Upper lobe of left lung (tissue), 6 donors: ENCODE measurements at regions not wholly inside any gene's neighbourhood (a gene's known extent, or its start where the extent isn't known, plus 50 kb on each side); places are given as distances from the start of the nearest gene placed in this dataset.

Experiments
- ATAC-seq, 2 donors: fragments of 200-7000 bp; cut with Tn5 transposase; one replicate each; pipeline ENCODE4 v1.9.1; 2022; ENCODE audit warnings: mild to moderate bottlenecking in 2 of 2, moderate library complexity in 2 of 2; ENCODE audit not compliant: low FRiP score in 2 of 2
- DNase-seq, 2 donors: peaks; one replicate each; pipeline ENCODE4 v3.0.0-alpha.2; 2019 to 2020
- H3K27ac ChIP-seq, 4 donors: fragments of 200-600 bp; sonication (generic); one replicate each; pipeline ENCODE4 v1.5.1; 2016 to 2019
- H3K27me3 ChIP-seq, 4 donors: fragments of 200-600 bp; sonication (generic); one replicate each; pipeline ENCODE4 v1.5.1; 2017 to 2019
- H3K36me3 ChIP-seq, 4 donors: fragments of 200-600 bp; sonication (generic); one replicate each; pipeline ENCODE4 v1.5.1; 2016 to 2019
- H3K4me1 ChIP-seq, 4 donors: fragments of 200-600 bp; sonication (generic); one replicate each; pipeline ENCODE4 v1.5.1; 2018 to 2019
- H3K4me3 ChIP-seq, 4 donors: fragments of 200-600 bp; sonication (generic); one replicate each; pipeline ENCODE4 v1.5.1; 2017 to 2019; ENCODE audit warnings: mild to moderate bottlenecking in 2 of 4, moderate library complexity in 1 of 4
- H3K9me3 ChIP-seq, 4 donors: fragments of 200-600 bp; sonication (generic); one replicate each; pipeline ENCODE4 v1.5.1; 2018 to 2019
- EP300 ChIP-seq, 4 donors: sonication (generic); formaldehyde crosslinking; IDR thresholded peaks; one replicate each; pipeline ENCODE4 v1.5.1; 2017; ENCODE audit warnings: antibody characterized with exemption in 4 of 4, control low read depth in 2 of 4
- POLR2A ChIP-seq, 4 donors: fragments of 450-650 bp; IDR thresholded peaks; one replicate each; pipeline ENCODE4 v1.5.1; 2016 to 2017; ENCODE audit warnings: antibody characterized with exemption in 4 of 4, mild to moderate bottlenecking in 2 of 4
- POLR2AphosphoS5 ChIP-seq, 2 donors: sonication (generic); formaldehyde crosslinking; IDR thresholded peaks; one replicate each; pipeline ENCODE4 v1.5.1; 2017; ENCODE audit warnings: antibody characterized with exemption in 2 of 2
- WGBS, 2 donors: methylation state at CpG; one replicate each; pipeline ENCODE4 v1.1.5; 2017 to 2018; 5-methylcytosine and 5-hydroxymethylcytosine counted together
- TF ChIP-seq, protein P1 (sequence below), 6 experiments: fragments of 450-650 bp in 4 of 6; fragments of 200-600 bp in 2 of 6; sonication (generic) in 2 of 6; IDR thresholded peaks; one replicate each; pipeline ENCODE4 v1.5.1; 2016 to 2019; ENCODE audit warnings: antibody characterized with exemption in 6 of 6
- donor health status: DM: no; HTN: no; CAD: no; lungs with moderate emphysema.
- donor health status: DM: no; HTN: yes; CAD: no; lungs with severe emphysema.

DNA sequence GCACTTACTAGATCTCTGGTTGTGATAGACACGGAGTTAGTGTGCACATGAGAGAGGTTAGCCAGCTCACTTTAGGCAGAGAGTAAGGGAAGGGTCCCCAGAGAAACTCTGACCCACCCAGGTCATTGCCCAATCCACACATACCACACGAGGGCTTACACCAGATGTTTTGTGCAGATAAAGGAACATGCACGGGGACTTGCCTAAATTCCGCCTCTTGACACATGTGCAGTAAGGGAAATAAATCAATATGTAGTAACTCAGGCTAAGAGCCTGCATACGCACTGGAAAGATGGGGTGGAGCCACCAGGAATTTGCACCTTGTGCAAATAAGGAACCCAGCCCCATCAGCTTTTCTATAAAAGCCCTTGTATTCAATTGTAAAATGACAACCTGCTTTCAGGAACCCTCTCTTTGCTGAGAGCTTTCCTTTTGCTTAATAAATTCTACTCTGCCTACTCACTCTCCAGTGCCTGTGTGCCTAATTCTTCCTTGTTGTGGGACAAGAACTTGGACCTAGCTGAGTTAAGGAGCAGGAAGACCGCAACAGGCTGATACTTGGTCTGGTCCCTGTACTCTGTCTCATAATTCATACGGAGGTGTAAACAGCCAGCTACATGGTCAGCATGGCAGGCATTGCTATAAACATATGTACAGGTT, 120.2 kb downstream of the EMP1 start:
- 62 to 68% methylated on average over 7 of the region's 7 CpGs for WGBS, 2 donors

DNA sequence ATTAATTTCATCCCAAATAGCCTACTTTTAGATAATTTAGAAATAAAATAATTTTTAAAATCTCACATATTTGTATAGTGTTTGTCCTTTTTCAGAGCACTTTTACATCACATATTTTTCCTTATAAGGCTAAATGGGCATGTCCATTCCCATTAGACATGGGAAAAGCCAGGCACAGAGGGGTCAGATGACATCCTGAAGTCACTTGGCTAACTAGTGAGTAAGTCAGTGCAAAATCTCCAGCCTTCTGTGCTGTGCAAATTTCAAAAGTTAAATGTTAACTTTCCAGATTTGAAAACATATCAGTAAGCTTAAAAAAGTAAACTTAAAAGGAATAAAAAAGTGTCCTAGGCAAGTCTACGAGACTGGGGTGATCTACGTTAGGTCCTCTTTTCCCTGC, 117.4 kb downstream of the EMP1 start:
- Histone ChIP-seq H3K4me3 (no peak overlapping the region), H3K27ac (no peak overlapping the region), H3K36me3 (no peaks in the 10 kb centered on the region), H3K4me1 (no peaks in the 10 kb centered on the region), H3K27me3 (no peaks in the 10 kb centered on the region), H3K9me3 (no peaks in the 10 kb centered on the region)
- TF ChIP-seq POLR2A (IDR thresholded peaks at IDR 0.05) = no peak
- TF ChIP-seq, protein P1, sequence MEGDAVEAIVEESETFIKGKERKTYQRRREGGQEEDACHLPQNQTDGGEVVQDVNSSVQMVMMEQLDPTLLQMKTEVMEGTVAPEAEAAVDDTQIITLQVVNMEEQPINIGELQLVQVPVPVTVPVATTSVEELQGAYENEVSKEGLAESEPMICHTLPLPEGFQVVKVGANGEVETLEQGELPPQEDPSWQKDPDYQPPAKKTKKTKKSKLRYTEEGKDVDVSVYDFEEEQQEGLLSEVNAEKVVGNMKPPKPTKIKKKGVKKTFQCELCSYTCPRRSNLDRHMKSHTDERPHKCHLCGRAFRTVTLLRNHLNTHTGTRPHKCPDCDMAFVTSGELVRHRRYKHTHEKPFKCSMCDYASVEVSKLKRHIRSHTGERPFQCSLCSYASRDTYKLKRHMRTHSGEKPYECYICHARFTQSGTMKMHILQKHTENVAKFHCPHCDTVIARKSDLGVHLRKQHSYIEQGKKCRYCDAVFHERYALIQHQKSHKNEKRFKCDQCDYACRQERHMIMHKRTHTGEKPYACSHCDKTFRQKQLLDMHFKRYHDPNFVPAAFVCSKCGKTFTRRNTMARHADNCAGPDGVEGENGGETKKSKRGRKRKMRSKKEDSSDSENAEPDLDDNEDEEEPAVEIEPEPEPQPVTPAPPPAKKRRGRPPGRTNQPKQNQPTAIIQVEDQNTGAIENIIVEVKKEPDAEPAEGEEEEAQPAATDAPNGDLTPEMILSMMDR (IDR thresholded peaks at IDR 0.05) = no peak
- no peak for TF ChIP-seq POLR2AphosphoS5 (IDR thresholded peaks at IDR 0.05)
- no peak for TF ChIP-seq EP300 (IDR thresholded peaks at IDR 0.05)
- no peak for ATAC-seq
- no peak for DNase-seq
- WGBS, 2 donors = 87 to 92% methylated on average over 2 of the region's 2 CpGs

More for the DNA sequence above, 120.2 kb downstream of the EMP1 start:
- ATAC-seq = no peak
- TF ChIP-seq POLR2A (IDR thresholded peaks at IDR 0.05) (no peak), POLR2AphosphoS5 (IDR thresholded peaks at IDR 0.05) (no peak), EP300 (IDR thresholded peaks at IDR 0.05) (no peak)
- TF ChIP-seq, protein P1 (IDR thresholded peaks at IDR 0.05) = no peak
- Histone ChIP-seq H3K4me1 (no peaks in the 10 kb centered on the region), H3K27ac (no peak overlapping the region), H3K9me3 (no peaks in the 10 kb centered on the region), H3K4me3 (no peak overlapping the region), H3K36me3 (no peaks in the 10 kb centered on the region), H3K27me3 (no peaks in the 10 kb centered on the region)
- no peak for DNase-seq

DNA sequence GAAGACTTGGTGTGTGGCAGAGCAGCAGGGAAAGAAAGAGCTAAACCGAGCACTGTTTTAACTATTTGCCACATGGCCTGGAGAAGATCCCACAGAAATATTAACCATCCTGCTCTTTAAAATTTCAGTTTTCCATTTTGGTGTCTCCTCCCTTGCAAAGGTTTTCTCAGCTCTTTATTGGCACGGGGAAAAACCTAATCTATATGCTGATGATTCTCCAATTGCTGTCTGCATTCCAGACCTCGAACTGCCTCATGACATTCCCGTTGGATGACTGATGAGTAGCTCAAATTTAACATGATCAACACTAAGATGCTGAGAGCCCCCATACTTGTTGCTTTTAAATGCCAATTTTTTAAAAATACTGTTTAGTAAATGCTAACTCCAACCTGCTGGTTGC, 115.0 kb downstream of the EMP1 start:
- H3K4me3 ChIP-seq = no peak overlapping the region
- TF ChIP-seq POLR2A (IDR thresholded peaks at IDR 0.05) (no peak), POLR2AphosphoS5 (IDR thresholded peaks at IDR 0.05) (no peak), EP300 (IDR thresholded peaks at IDR 0.05) (no peak)
- TF ChIP-seq, protein P1 (IDR thresholded peaks at IDR 0.05) = no peak
- ATAC-seq (no peak), DNase-seq (no peak)
- H3K36me3 ChIP-seq = no peaks in the 10 kb centered on the region
- no peaks in the 10 kb centered on the region for H3K4me1 ChIP-seq
- no peak overlapping the region for H3K27ac ChIP-seq
- WGBS, 2 donors = 73 to 76% methylated on average over 4 of the region's 4 CpGs
- no peaks in the 10 kb centered on the region for H3K9me3 ChIP-seq
- H3K27me3 ChIP-seq = no peaks in the 10 kb centered on the region

DNA sequence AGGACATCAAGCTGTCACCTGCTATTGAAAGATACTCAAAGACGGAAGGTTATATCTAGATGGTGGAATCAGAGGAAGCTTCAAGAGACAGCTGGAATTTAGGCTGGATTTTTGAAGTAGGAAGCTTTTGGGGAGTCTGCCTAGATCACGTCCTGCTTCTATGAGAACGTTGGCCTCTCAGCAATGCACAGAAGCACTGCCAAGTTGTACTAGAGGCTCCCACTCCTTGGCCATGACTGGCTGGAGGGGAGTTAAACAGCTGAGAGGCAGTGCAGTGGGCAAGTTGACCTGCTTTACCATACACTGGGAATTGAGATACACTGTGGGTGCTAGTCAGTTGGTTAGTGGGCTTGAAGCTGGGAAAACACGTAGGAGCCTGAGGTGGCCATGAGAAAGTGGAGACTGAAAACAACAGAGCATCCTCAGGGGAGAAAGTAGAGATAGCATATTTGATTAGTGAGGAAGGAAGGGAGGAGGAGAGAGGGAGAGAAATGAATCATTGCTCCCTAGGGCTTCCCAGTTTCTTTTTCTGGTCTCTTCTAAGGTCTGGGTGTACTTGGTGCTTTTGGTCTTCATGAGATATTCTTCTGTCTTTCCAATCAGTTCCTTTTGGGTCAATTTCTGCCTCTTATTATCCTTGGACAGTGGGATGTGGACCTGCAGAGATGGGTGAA, 110.8 kb downstream of the EMP1 start:
- H3K4me1 ChIP-seq = no peaks in the 10 kb centered on the region
- TF ChIP-seq POLR2AphosphoS5 (IDR thresholded peaks at IDR 0.05) = no peak
- TF ChIP-seq, protein P1 (IDR thresholded peaks at IDR 0.05) = no peak
- WGBS, 2 donors = 66 to 71% methylated on average over 4 of the region's 4 CpGs
- H3K4me3 ChIP-seq = no peak overlapping the region
- no peak for ATAC-seq
- H3K27ac ChIP-seq = no peak overlapping the region
- no peaks in the 10 kb centered on the region for H3K9me3 ChIP-seq
- H3K36me3 ChIP-seq = no peaks in the 10 kb centered on the region
- no peak for DNase-seq
- H3K27me3 ChIP-seq = no peaks in the 10 kb centered on the region

DNA sequence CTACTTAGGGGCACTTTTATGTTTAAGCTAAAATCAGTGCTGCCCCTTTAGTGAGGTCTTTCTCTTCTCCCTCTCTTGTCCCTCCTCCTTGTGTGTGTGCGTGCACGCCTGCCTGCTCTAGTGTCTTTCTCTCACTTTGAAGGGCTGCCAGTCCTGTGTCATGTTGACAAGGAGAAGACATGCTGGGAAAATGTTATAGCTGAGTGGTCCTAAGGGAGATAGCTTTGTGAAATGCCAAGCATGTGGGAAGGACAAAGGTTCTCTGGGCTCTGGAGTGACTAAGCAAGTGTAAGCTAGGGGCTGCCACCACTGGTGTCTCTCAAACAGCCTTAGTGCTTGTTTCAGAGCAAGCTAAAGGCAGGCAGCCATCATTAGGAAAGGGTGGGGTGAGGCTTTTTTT, 108.4 kb downstream of the EMP1 start:
- ATAC-seq = no peak
- WGBS, 2 donors = 90 to 97% methylated on average over 2 of the region's 2 CpGs
- H3K27ac ChIP-seq = no peak overlapping the region
- no peak for DNase-seq
- no peaks in the 10 kb centered on the region for H3K36me3 ChIP-seq
- no peaks in the 10 kb centered on the region for H3K27me3 ChIP-seq
- no peaks in the 10 kb centered on the region for H3K4me1 ChIP-seq
- no peak for TF ChIP-seq POLR2A (IDR thresholded peaks at IDR 0.05)
- TF ChIP-seq POLR2AphosphoS5 (IDR thresholded peaks at IDR 0.05) = no peak
- TF ChIP-seq, protein P1 (IDR thresholded peaks at IDR 0.05) = no peak
- TF ChIP-seq EP300 (IDR thresholded peaks at IDR 0.05) = no peak
- H3K4me3 ChIP-seq = no peak overlapping the region
- H3K9me3 ChIP-seq = no peaks in the 10 kb centered on the region
